ENCODE measurements at regions not wholly inside any gene's neighbourhood (a gene's known extent, or its start where the extent isn't known, plus 50 kb on each side); places are given as distances from the start of the nearest gene placed in this dataset.

- H3K4me1 ChIP-seq (ENCODE audit: insufficient read depth, low read length): peaks cover 9% of the 10 kb centered on the region
- H3K9ac ChIP-seq (ENCODE audit: low read length): no peak overlapping the region
- H3K27ac ChIP-seq (ENCODE audit: low read depth, low read length): no peak overlapping the region
- no peaks in the 10 kb centered on the region for H3K27me3 ChIP-seq (ENCODE audit: control insufficient read depth in 1 of 2, insufficient read depth in 2 of 2, low read length in 2 of 2)
- no peaks in the 10 kb centered on the region for H3K9me3 ChIP-seq (ENCODE audit: low read length)
- H3K4me3 ChIP-seq (ENCODE audit: low read depth in 1 of 2, low read length in 2 of 2): no peak overlapping the region
- H3K36me3 ChIP-seq (ENCODE audit: insufficient read depth, low read length): no peaks in the 10 kb centered on the region
These were observed 338.0 kb downstream of the ACTL7B start for GRCh38 chr9:108517651-108518365.

- H3K9me3 ChIP-seq (ENCODE audit: low read length): no peaks in the 10 kb centered on the region
- no peaks in the 10 kb centered on the region for H3K36me3 ChIP-seq (ENCODE audit: insufficient read depth, low read length)
- no peak overlapping the region for H3K4me3 ChIP-seq (ENCODE audit: low read depth in 1 of 2, low read length in 2 of 2)
- no peak overlapping the region for H3K27ac ChIP-seq (ENCODE audit: low read depth, low read length)
- no peak overlapping the region for H3K9ac ChIP-seq (ENCODE audit: low read length)
- no peaks in the 10 kb centered on the region for H3K27me3 ChIP-seq (ENCODE audit: control insufficient read depth in 1 of 2, insufficient read depth in 2 of 2, low read length in 2 of 2)
- H3K4me1 ChIP-seq (ENCODE audit: insufficient read depth, low read length): peaks cover 9% of the 10 kb centered on the region
These were observed 339.4 kb downstream of the ACTL7B start for GRCh38 chr9:108516391-108516790.

GRCh38 chr9:108515856-108516255, 339.9 kb downstream of the ACTL7B start:
- Histone ChIP-seq H3K4me3 (ENCODE audit: low read depth in 1 of 2, low read length in 2 of 2) (no peak overlapping the region), H3K9ac (ENCODE audit: low read length) (no peak overlapping the region), H3K36me3 (ENCODE audit: insufficient read depth, low read length) (no peaks in the 10 kb centered on the region), H3K4me1 (ENCODE audit: insufficient read depth, low read length) (peaks cover 5% of the 10 kb centered on the region), H3K27ac (ENCODE audit: low read depth, low read length) (no peak overlapping the region), H3K9me3 (ENCODE audit: low read length) (no peaks in the 10 kb centered on the region), H3K27me3 (ENCODE audit: control insufficient read depth in 1 of 2, insufficient read depth in 2 of 2, low read length in 2 of 2) (no peaks in the 10 kb centered on the region)

GRCh38 chr9:108512426-108513173, 343.2 kb downstream of the ACTL7B start:
- no peak overlapping the region for H3K9ac ChIP-seq (ENCODE audit: low read length)
- H3K4me1 ChIP-seq (ENCODE audit: insufficient read depth, low read length): no peaks in the 10 kb centered on the region
- no peaks in the 10 kb centered on the region for H3K27me3 ChIP-seq (ENCODE audit: control insufficient read depth in 1 of 2, insufficient read depth in 2 of 2, low read length in 2 of 2)
- no peak overlapping the region for H3K27ac ChIP-seq (ENCODE audit: low read depth, low read length)
- H3K36me3 ChIP-seq (ENCODE audit: insufficient read depth, low read length): no peaks in the 10 kb centered on the region
- H3K4me3 ChIP-seq (ENCODE audit: low read depth in 1 of 2, low read length in 2 of 2): no peak overlapping the region
- no peaks in the 10 kb centered on the region for H3K9me3 ChIP-seq (ENCODE audit: low read length)

- Histone ChIP-seq H3K27ac (ENCODE audit: low read depth, low read length) (no peak overlapping the region), H3K4me3 (ENCODE audit: low read depth in 1 of 2, low read length in 2 of 2) (no peak overlapping the region), H3K9me3 (ENCODE audit: low read length) (no peaks in the 10 kb centered on the region), H3K4me1 (ENCODE audit: insufficient read depth, low read length) (no peaks in the 10 kb centered on the region), H3K27me3 (ENCODE audit: control insufficient read depth in 1 of 2, insufficient read depth in 2 of 2, low read length in 2 of 2) (no peaks in the 10 kb centered on the region), H3K9ac (ENCODE audit: low read length) (no peak overlapping the region), H3K36me3 (ENCODE audit: insufficient read depth, low read length) (no peaks in the 10 kb centered on the region)
These were observed 344.5 kb downstream of the ACTL7B start for GRCh38 chr9:108511307-108511706.

- Histone ChIP-seq H3K9ac (ENCODE audit: low read length) (no peak overlapping the region), H3K4me3 (ENCODE audit: low read depth in 1 of 2, low read length in 2 of 2) (no peak overlapping the region), H3K4me1 (ENCODE audit: insufficient read depth, low read length) (no peaks in the 10 kb centered on the region), H3K27me3 (ENCODE audit: control insufficient read depth in 1 of 2, insufficient read depth in 2 of 2, low read length in 2 of 2) (no peaks in the 10 kb centered on the region), H3K36me3 (ENCODE audit: insufficient read depth, low read length) (no peaks in the 10 kb centered on the region), H3K27ac (ENCODE audit: low read depth, low read length) (no peak overlapping the region), H3K9me3 (ENCODE audit: low read length) (no peaks in the 10 kb centered on the region)
These were observed 358.9 kb downstream of the ACTL7B start for GRCh38 chr9:108496846-108497245.

GRCh38 chr9:108489567-108489966, 366.2 kb downstream of the ACTL7B start:
- Histone ChIP-seq H3K27ac (ENCODE audit: low read depth, low read length) (no peak overlapping the region), H3K27me3 (ENCODE audit: control insufficient read depth in 1 of 2, insufficient read depth in 2 of 2, low read length in 2 of 2) (no peaks in the 10 kb centered on the region), H3K9me3 (ENCODE audit: low read length) (no peaks in the 10 kb centered on the region), H3K9ac (ENCODE audit: low read length) (no peak overlapping the region), H3K36me3 (ENCODE audit: insufficient read depth, low read length) (no peaks in the 10 kb centered on the region), H3K4me3 (ENCODE audit: low read depth in 1 of 2, low read length in 2 of 2) (no peak overlapping the region), H3K4me1 (ENCODE audit: insufficient read depth, low read length) (no peaks in the 10 kb centered on the region)

- no peak overlapping the region for H3K9ac ChIP-seq (ENCODE audit: low read length)
- no peaks in the 10 kb centered on the region for H3K4me1 ChIP-seq (ENCODE audit: insufficient read depth, low read length)
- H3K27me3 ChIP-seq (ENCODE audit: control insufficient read depth in 1 of 2, insufficient read depth in 2 of 2, low read length in 2 of 2): no peaks in the 10 kb centered on the region
- no peak overlapping the region for H3K27ac ChIP-seq (ENCODE audit: low read depth, low read length)
- no peak overlapping the region for H3K4me3 ChIP-seq (ENCODE audit: low read depth in 1 of 2, low read length in 2 of 2)
- H3K9me3 ChIP-seq (ENCODE audit: low read length): no peaks in the 10 kb centered on the region
- no peaks in the 10 kb centered on the region for H3K36me3 ChIP-seq (ENCODE audit: insufficient read depth, low read length)
These were observed 369.0 kb downstream of the ACTL7B start for GRCh38 chr9:108486831-108487230.

GRCh38 chr9:108484468-108484867, 371.3 kb downstream of the ACTL7B start:
- Histone ChIP-seq H3K9ac (ENCODE audit: low read length) (no peak overlapping the region), H3K27ac (ENCODE audit: low read depth, low read length) (no peak overlapping the region)

GRCh38 chr9:108483676-108484075, 372.1 kb downstream of the ACTL7B start:
- H3K27me3 ChIP-seq (ENCODE audit: control insufficient read depth in 1 of 2, insufficient read depth in 2 of 2, low read length in 2 of 2): no peaks in the 10 kb centered on the region
- no peak overlapping the region for H3K9ac ChIP-seq (ENCODE audit: low read length)
- no peaks in the 10 kb centered on the region for H3K4me1 ChIP-seq (ENCODE audit: insufficient read depth, low read length)
- no peak overlapping the region for H3K27ac ChIP-seq (ENCODE audit: low read depth, low read length)
- no peaks in the 10 kb centered on the region for H3K9me3 ChIP-seq (ENCODE audit: low read length)
- H3K4me3 ChIP-seq (ENCODE audit: low read depth in 1 of 2, low read length in 2 of 2): no peak overlapping the region
- H3K36me3 ChIP-seq (ENCODE audit: insufficient read depth, low read length): no peaks in the 10 kb centered on the region

More at GRCh38 chr9:108484468-108484867, 371.3 kb downstream of the ACTL7B start:
- no peaks in the 10 kb centered on the region for H3K9me3 ChIP-seq (ENCODE audit: low read length)
- no peaks in the 10 kb centered on the region for H3K27me3 ChIP-seq (ENCODE audit: control insufficient read depth in 1 of 2, insufficient read depth in 2 of 2, low read length in 2 of 2)
- no peaks in the 10 kb centered on the region for H3K4me1 ChIP-seq (ENCODE audit: insufficient read depth, low read length)
- H3K4me3 ChIP-seq (ENCODE audit: low read depth in 1 of 2, low read length in 2 of 2): no peak overlapping the region
- H3K36me3 ChIP-seq (ENCODE audit: insufficient read depth, low read length): no peaks in the 10 kb centered on the region

- H3K9ac ChIP-seq (ENCODE audit: low read length): no peak overlapping the region
- no peak overlapping the region for H3K4me3 ChIP-seq (ENCODE audit: low read depth in 1 of 2, low read length in 2 of 2)
- H3K27ac ChIP-seq (ENCODE audit: low read depth, low read length): no peak overlapping the region
- H3K36me3 ChIP-seq (ENCODE audit: insufficient read depth, low read length): no peaks in the 10 kb centered on the region
- H3K4me1 ChIP-seq (ENCODE audit: insufficient read depth, low read length): no peaks in the 10 kb centered on the region
- H3K9me3 ChIP-seq (ENCODE audit: low read length): no peaks in the 10 kb centered on the region
- no peaks in the 10 kb centered on the region for H3K27me3 ChIP-seq (ENCODE audit: control insufficient read depth in 1 of 2, insufficient read depth in 2 of 2, low read length in 2 of 2)
These were observed 375.7 kb downstream of the ACTL7B start for GRCh38 chr9:108479989-108480652.

All from muscle layer of colon (tissue), 2 donors.